Cardiac muscle cell (in vitro differentiated cells and primary cell): ENCODE measurements at regions not wholly inside any gene's neighbourhood (a gene's known extent, or its start where the extent isn't known, plus 50 kb on each side); places are given as distances from the start of the nearest gene placed in this dataset.
"Not testable (repeated sequence)": the region's sequence is repeated elsewhere in the genome, so short reads cannot be mapped to it uniquely, and the experiment has no call there.

Experiments
- DNase-seq, 2 donors: peaks; one replicate each; pipeline versions ENCODE4 v3.0.0 to v3.0.0-alpha.2; 2010 to 2017; ENCODE audit warnings: low read depth in 1 of 2, low spot score in 1 of 2
- H3K27ac ChIP-seq: fragments of 200-600 bp; sonication (generic); 2 replicates; pipeline ENCODE4 v1.5.1; 2016
- H3K27me3 ChIP-seq: fragments of 200-600 bp; sonication (generic); 2 replicates; pipeline ENCODE4 v1.6.0; 2016; ENCODE audit warnings: control low read depth
- H3K36me3 ChIP-seq: fragments of 200-600 bp; sonication (generic); 2 replicates; pipeline ENCODE4 v1.5.1; 2016; ENCODE audit warnings: control low read depth
- H3K4me1 ChIP-seq: fragments of 200-600 bp; sonication (generic); 2 replicates; pipeline ENCODE4 v1.8.1; 2017; ENCODE audit warnings: low read depth, mild to moderate bottlenecking, mixed run types
- H3K4me3 ChIP-seq: fragments of 200-600 bp; sonication (generic); 2 replicates; pipeline ENCODE4 v1.5.1; 2016; ENCODE audit warnings: mild to moderate bottlenecking
- H3K9me3 ChIP-seq: fragments of 200-600 bp; sonication (generic); 2 replicates; pipeline ENCODE4 v1.5.1; 2017; ENCODE audit warnings: low read depth, mild to moderate bottlenecking, control low read depth
- TF ChIP-seq, protein P1 (sequence below): IDR thresholded peaks from 2 replicates; pipeline ENCODE4 v1.5.1; 2012; ENCODE audit warnings: low read depth, mild to moderate bottlenecking, low read length

DNA sequence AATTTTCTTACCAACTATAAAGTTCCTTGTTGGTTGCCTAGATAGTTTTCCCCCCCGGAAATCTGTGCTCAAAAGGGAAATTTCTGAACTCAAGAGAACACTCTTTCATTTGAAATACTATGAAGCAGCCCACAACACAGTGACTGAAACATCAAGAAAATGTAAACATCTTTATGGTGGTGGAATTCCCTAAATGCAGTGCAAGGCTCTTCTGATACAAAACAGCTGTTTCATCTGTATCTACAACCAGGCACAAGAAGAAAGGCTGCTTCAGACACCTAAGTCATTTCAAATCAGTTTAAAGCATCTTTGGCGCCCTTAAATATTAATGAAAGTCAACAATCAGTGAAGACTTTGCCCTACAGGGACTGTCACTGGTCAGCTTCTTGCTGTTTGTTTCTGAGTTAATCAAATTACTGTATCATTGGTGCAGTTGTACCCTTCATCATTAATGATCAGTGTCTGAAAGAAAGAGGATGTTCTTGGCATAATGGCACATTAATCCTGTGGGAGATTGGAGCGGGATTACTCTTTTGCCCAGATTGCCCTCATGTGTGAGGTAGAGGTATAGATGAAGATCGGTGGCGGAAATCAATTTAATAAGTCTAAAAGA is 947.0 kb downstream of the NR2F1-AS1 start:
- TF ChIP-seq, protein P1, sequence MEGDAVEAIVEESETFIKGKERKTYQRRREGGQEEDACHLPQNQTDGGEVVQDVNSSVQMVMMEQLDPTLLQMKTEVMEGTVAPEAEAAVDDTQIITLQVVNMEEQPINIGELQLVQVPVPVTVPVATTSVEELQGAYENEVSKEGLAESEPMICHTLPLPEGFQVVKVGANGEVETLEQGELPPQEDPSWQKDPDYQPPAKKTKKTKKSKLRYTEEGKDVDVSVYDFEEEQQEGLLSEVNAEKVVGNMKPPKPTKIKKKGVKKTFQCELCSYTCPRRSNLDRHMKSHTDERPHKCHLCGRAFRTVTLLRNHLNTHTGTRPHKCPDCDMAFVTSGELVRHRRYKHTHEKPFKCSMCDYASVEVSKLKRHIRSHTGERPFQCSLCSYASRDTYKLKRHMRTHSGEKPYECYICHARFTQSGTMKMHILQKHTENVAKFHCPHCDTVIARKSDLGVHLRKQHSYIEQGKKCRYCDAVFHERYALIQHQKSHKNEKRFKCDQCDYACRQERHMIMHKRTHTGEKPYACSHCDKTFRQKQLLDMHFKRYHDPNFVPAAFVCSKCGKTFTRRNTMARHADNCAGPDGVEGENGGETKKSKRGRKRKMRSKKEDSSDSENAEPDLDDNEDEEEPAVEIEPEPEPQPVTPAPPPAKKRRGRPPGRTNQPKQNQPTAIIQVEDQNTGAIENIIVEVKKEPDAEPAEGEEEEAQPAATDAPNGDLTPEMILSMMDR: no peak
- H3K27me3 ChIP-seq: no peaks in the 10 kb centered on the region
- no peak for DNase-seq
- H3K4me3 ChIP-seq: no peak overlapping the region
- no peaks in the 10 kb centered on the region for H3K9me3 ChIP-seq
- H3K27ac ChIP-seq: no peak overlapping the region
- no peaks in the 10 kb centered on the region for H3K36me3 ChIP-seq
- H3K4me1 ChIP-seq: peaks cover 15% of the 10 kb centered on the region

DNA sequence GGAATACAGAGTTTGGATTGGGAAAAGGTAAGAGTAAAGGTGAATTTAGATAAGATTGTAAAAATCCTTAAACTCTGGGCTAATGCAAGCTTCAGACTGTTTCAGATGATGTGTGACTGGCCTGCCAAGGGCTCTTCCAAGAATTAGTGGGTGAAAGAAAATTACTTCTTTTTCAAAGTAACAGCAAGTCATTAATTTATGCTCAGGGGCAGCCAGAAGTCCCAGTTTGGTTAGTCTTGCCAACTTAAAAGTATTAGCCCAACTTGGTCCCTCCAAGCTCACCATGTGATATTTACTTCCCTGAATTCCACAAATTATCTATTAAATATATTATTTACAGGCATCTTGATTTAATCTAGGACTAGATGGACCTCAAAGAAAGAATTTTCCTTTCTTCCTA is 947.8 kb downstream of the NR2F1-AS1 start:
- H3K9me3 ChIP-seq: no peaks in the 10 kb centered on the region
- no peak overlapping the region for H3K27ac ChIP-seq
- no peak overlapping the region for H3K4me3 ChIP-seq
- DNase-seq: no peak
- H3K36me3 ChIP-seq: no peaks in the 10 kb centered on the region
- peaks cover 10% of the 10 kb centered on the region for H3K4me1 ChIP-seq
- H3K27me3 ChIP-seq: no peaks in the 10 kb centered on the region
- TF ChIP-seq, protein P1: no peak

DNA sequence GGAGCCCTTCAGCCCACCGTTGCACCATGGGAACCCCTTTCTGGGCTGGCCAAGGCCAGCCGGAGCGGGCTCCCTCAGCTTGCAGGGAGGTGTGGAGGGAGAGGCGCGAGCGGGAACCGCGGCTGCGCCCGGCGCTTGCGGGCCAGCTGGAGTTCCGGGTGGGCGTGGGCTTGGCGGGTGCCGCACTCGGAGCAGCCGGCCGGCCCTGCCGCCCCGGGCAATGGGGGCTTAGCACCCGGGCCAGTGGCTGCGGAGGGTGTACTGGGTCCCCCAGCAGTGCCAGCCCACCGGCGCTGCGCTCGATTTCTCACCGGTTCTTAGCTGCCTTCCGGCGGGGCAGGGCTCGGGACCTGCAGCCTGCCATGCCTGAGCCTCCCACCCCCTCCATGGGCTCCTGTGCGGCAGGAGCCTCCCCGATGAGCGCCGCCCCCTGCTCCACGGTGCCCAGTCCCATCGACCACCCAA is 949.8 kb downstream of the NR2F1-AS1 start:
- H3K4me3 ChIP-seq, H3K9me3 ChIP-seq, H3K27ac ChIP-seq, H3K27me3 ChIP-seq, DNase-seq, H3K4me1 ChIP-seq, H3K36me3 ChIP-seq: not testable (repeated sequence)

DNA sequence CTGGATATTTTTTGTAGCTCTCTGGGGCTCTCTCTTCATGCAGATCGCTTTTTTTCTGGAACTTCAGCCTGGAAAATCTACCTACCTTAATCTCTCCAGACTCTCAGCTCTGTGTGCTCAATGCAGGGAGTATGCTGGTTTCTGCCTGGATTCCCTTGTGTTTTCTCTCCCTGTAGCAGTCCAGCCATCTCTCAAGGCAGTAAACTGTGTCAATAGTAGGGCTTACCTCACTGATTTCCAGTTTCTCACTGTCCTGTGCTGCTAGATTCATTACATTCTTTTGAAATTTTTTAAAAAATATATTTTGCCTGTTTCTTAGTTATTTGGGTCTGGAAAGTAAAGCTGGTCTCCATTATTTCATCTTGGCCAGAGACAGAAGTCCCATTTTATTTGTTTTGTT is 951.4 kb downstream of the NR2F1-AS1 start:
- Histone ChIP-seq H3K9me3 (no peaks in the 10 kb centered on the region), H3K36me3 (no peaks in the 10 kb centered on the region), H3K4me1 (no peaks in the 10 kb centered on the region), H3K27ac (no peak overlapping the region), H3K27me3 (no peaks in the 10 kb centered on the region), H3K4me3 (no peak overlapping the region)
- TF ChIP-seq, protein P1: no peak
- DNase-seq: no peak

DNA sequence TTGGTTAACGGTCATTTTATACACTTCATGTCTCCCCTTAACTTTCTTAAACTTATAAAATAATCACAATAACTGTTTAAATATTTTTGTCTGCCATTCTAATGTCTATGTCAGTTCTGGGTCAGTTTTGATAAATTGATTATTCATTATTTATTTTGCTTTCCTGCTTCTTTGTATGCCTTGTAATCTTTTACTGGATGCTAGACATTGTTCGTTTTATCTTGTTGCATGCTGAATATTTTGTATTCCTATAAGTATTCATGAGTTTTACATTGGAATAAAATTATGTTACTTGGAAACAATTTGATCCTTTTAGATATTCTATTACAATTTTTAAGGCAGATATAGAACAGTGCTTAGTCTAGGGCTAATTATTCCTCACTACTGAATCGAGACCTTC is 952.0 kb downstream of the NR2F1-AS1 start:
- TF ChIP-seq, protein P1: no peak
- Histone ChIP-seq H3K4me3 (no peak overlapping the region), H3K4me1 (no peaks in the 10 kb centered on the region), H3K9me3 (no peaks in the 10 kb centered on the region), H3K27me3 (no peaks in the 10 kb centered on the region), H3K27ac (no peak overlapping the region), H3K36me3 (no peaks in the 10 kb centered on the region)
- no peak for DNase-seq

DNA sequence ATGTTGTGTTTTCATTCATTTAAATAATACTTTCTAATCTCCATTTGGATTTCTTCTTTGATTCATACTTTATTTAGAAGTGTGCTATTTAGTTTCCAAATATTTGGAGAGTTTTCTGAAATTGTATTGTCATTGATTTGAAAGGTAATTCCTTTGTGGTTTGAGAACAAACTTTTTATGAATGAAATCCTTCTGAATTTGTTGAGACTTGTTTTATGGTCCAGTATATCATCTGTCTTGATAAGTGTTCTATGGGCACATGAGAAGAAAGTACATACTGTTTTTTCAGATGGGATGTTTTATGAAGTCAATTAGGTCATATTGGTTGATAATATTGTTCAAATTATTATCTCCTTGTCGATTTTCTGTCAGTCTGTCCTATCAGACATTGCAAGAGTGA is 953.8 kb downstream of the NR2F1-AS1 start:
- DNase-seq: no peak
- H3K36me3 ChIP-seq: no peaks in the 10 kb centered on the region
- no peaks in the 10 kb centered on the region for H3K27me3 ChIP-seq
- H3K9me3 ChIP-seq: no peaks in the 10 kb centered on the region
- H3K27ac ChIP-seq: no peak overlapping the region
- H3K4me1 ChIP-seq: no peaks in the 10 kb centered on the region
- TF ChIP-seq, protein P1: no peak
- no peak overlapping the region for H3K4me3 ChIP-seq
